SU-DHL-6 (cell line): ENCODE measurements at regions not wholly inside any gene's neighbourhood (a gene's known extent, or its start where the extent isn't known, plus 50 kb on each side); places are given as distances from the start of the nearest gene placed in this dataset.

ENCODE experiments used
- EZH2phosphoT487 ChIP-seq: fragments of 200-600 bp; sonication (generic), shearing (Covaris generic); conservative IDR thresholded peaks from 2 replicates; pipeline ENCODE4 v1.6.1; 2018; ENCODE audit warnings: mild to moderate bottlenecking, antibody characterized with exemption, low read length, moderate library complexity, mixed read lengths
- TF ChIP-seq, protein P1 (sequence below): fragments of 200-600 bp; sonication (generic); IDR thresholded peaks from one replicate; pipeline ENCODE4 v1.5.1; 2017; ENCODE audit warnings: antibody characterized with exemption, mild to moderate bottlenecking, low read length, moderate library complexity; ENCODE audit not compliant: insufficient read depth, poor library complexity, severe bottlenecking

DNA sequence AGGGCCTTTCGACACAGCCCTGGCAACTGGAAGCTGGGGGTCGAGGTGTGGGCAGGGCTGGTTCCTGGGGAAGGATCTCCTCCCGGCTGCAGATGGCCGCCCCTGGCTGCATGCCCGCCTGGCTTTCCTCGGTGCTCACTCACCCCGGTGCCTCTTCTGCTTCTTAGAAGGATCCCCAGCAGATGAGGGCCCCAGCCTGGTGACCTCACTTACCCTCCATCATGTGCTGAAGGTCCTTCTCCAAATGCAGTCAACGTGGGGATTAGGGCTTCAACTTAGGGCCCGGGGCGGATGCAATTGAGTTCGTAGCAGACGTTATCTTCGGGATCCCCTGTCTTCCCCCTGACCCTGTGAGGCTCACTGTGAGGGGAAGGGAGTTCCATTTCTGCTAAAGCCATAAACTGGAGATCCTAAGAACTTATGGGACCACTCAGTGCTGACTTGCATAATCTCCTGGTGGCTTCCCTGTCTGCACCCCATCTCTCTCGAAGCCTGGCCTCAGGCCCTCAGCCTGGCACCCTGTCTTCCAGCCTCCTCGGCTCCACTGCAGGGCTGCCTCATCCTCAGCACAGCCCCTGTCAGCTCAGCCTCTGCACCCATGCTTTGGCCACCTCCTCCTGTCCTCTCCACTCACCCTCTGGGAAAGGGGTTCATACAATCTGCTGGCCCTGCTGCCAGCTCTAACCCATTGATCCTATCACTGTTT, 92.6 kb downstream of the THBS2 start:
- TF ChIP-seq, protein P1, sequence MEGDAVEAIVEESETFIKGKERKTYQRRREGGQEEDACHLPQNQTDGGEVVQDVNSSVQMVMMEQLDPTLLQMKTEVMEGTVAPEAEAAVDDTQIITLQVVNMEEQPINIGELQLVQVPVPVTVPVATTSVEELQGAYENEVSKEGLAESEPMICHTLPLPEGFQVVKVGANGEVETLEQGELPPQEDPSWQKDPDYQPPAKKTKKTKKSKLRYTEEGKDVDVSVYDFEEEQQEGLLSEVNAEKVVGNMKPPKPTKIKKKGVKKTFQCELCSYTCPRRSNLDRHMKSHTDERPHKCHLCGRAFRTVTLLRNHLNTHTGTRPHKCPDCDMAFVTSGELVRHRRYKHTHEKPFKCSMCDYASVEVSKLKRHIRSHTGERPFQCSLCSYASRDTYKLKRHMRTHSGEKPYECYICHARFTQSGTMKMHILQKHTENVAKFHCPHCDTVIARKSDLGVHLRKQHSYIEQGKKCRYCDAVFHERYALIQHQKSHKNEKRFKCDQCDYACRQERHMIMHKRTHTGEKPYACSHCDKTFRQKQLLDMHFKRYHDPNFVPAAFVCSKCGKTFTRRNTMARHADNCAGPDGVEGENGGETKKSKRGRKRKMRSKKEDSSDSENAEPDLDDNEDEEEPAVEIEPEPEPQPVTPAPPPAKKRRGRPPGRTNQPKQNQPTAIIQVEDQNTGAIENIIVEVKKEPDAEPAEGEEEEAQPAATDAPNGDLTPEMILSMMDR: no peak
- no peak for TF ChIP-seq EZH2phosphoT487
